Esophagus muscularis mucosa (tissue), 2 donors: ENCODE measurements at regions not wholly inside any gene's neighbourhood (a gene's known extent, or its start where the extent isn't known, plus 50 kb on each side); places are given as distances from the start of the nearest gene placed in this dataset.

Experiments
- POLR2A ChIP-seq: fragments of 450-650 bp; IDR thresholded peaks from one replicate; pipeline ENCODE4 v1.6.1; 2017; ENCODE audit warnings: antibody characterized with exemption, moderate library complexity, mild to moderate bottlenecking, low read depth
- POLR2AphosphoS5 ChIP-seq, 2 donors: sonication (generic); formaldehyde crosslinking; IDR thresholded peaks; one replicate each; pipeline ENCODE4 v1.6.1; 2017; ENCODE audit warnings: antibody characterized with exemption in 2 of 2

- TF ChIP-seq POLR2AphosphoS5 (IDR thresholded peaks at IDR 0.05) (no peak), POLR2A (no peak)
Measured at GRCh38 chr3:8212794-8213193, 288.8 kb upstream of the LMCD1 start.
